ENCODE measurements at regions not wholly inside any gene's neighbourhood (a gene's known extent, or its start where the extent isn't known, plus 50 kb on each side); places are given as distances from the start of the nearest gene placed in this dataset.

DNA sequence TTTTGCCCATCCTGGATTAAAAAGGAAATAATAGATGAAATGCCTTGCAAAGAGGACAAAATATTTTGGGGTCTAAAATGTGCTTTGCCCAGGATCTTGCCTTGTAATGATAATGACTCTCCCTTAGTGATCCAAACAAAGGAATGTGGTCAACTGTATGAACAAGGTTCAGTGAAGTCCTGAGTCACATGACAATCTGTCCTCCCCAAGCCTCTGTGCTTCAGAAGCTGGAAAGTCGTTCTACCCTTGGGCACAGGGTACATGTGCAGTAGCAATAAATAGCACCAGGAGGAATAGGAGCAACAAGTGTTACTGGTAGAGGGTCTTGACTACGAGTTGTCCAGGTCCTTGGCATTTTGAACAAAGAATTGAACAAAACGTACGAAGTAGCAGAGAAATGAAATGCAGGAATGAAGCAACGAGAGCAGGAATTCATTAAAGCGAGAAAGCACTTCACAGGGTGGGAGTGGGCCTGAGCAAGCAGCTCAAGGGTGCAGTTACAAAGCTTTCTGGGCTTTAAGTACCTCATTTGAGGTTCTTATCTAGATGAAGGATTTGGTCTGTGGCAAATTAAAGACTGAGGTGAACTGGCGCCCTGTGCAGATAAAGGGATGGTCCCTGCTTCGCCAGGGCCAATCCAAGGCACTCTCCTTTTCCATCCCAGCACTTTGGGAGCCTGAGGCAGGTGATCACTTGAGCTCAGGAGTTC, 65.8 kb downstream of the RESF1 start:
- intact Hi-C loops (cut with micrococcal nuclease): no loop called here
- Mint-ChIP-seq H3K9me3 (peaks cover 3% of the 10 kb centered on the region), H3K36me3 (ENCODE audit: low read depth) (peaks cover 14% of the 10 kb centered on the region), H3K27ac (no peak overlapping the region), H3K4me3 (no peak overlapping the region), H3K4me1 (peaks cover 30% of the 10 kb centered on the region), H3K27me3 (no peaks in the 10 kb centered on the region)
- POLR2A ChIA-PET: no interaction called here
- TF ChIP-seq, protein P1, sequence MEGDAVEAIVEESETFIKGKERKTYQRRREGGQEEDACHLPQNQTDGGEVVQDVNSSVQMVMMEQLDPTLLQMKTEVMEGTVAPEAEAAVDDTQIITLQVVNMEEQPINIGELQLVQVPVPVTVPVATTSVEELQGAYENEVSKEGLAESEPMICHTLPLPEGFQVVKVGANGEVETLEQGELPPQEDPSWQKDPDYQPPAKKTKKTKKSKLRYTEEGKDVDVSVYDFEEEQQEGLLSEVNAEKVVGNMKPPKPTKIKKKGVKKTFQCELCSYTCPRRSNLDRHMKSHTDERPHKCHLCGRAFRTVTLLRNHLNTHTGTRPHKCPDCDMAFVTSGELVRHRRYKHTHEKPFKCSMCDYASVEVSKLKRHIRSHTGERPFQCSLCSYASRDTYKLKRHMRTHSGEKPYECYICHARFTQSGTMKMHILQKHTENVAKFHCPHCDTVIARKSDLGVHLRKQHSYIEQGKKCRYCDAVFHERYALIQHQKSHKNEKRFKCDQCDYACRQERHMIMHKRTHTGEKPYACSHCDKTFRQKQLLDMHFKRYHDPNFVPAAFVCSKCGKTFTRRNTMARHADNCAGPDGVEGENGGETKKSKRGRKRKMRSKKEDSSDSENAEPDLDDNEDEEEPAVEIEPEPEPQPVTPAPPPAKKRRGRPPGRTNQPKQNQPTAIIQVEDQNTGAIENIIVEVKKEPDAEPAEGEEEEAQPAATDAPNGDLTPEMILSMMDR (IDR thresholded peaks at IDR 0.05): no peak
- DNase-seq: no peak
- CTCF ChIA-PET: no interaction called here
- no peak for ATAC-seq (ENCODE audit: low read depth)

DNA sequence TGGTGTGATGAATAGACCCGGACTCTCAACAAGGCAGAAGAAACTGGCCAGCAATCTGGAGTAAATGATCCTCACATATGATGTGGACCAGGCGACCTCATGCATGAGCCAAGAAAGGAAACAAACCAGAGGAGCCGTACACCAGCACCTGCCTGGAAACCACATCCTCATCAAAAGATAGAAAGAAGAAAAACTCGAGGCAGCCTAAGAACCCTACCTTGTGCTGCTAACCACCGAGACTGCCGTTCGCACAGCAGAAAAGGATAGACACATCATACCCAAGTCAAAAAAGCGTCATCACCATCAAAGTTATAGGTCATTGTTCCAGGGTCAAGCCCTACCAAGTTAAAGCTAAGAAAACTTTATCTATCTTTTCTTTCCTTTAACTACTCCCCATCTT, 66.7 kb downstream of the RESF1 start:
- DNase-seq (no peak), ATAC-seq (ENCODE audit: low read depth) (peak; percentile 34)
- CTCF ChIA-PET: no interaction called here
- Mint-ChIP-seq H3K27ac (peak overlapping the region; percentile 7), H3K4me3 (no peak overlapping the region), H3K4me1 (peaks cover 35% of the 10 kb centered on the region), H3K9me3 (peaks cover 3% of the 10 kb centered on the region), H3K36me3 (ENCODE audit: low read depth) (peaks cover 12% of the 10 kb centered on the region), H3K27me3 (no peaks in the 10 kb centered on the region)
- POLR2A ChIA-PET: interaction anchor here (0.6 to 1.1 kb wide), 2 partner anchors 82 to 373 kb away, joined by 5 read pairs; no protein-coding TSS in a partner anchor
- TF ChIP-seq, protein P1 (IDR thresholded peaks at IDR 0.05): no peak
- intact Hi-C loops (cut with micrococcal nuclease): no loop called here

- Mint-ChIP-seq H3K27ac (peak overlapping the region; percentile 38), H3K36me3 (ENCODE audit: low read depth) (peaks cover 5% of the 10 kb centered on the region), H3K9me3 (peaks cover 3% of the 10 kb centered on the region), H3K4me1 (peaks cover 44% of the 10 kb centered on the region), H3K4me3 (no peak overlapping the region), H3K27me3 (no peaks in the 10 kb centered on the region)
- ChIA-PET POLR2A (interaction anchor here (0.6 to 1.4 kb wide), 8 partner anchors 23 to 624 kb away, joined by 3 to 6 read pairs (median 4); no protein-coding TSS in a partner anchor), CTCF (interaction anchor here (1.0 kb wide), 1 partner anchor 9 kb away, joined by 3 read pairs; no protein-coding TSS in a partner anchor)
- DNase-seq (peak; percentile 15), ATAC-seq (ENCODE audit: low read depth) (peak; percentile 75)
- TF ChIP-seq, protein P1 (IDR thresholded peaks at IDR 0.05): no peak
- intact Hi-C loops (cut with micrococcal nuclease): no loop called here
Observed at GRCh38 chr12:32027684-32028365, 68.6 kb downstream of the RESF1 start.

DNA sequence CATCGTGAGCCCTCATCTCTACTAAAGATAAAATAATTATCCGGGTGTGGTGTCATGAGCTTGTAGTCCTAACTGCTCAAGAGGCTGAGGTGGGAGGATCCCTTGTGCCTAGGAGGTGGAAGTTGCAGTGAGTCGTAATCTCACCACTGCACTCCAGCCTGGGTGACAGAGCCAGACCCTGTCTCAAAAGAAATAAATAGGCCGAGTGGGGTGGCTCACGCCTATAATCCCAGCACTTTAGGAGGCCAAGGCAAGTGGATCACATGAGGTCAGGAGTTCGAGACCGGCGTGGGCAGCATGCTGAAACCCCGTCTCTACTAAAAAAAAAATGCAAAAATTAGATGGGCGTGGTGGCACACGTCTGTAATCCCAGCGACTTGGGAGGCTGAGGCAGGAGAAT, 70.9 kb downstream of the RESF1 start:
- peaks cover 41% of the 10 kb centered on the region for H3K4me1 Mint-ChIP-seq
- ChIA-PET CTCF (no interaction called here), POLR2A (interaction anchor here (0.6 kb wide), 1 partner anchor 221 kb away, joined by 4 read pairs; no protein-coding TSS in a partner anchor)
- ATAC-seq (ENCODE audit: low read depth) (no peak), DNase-seq (no peak)
- TF ChIP-seq, protein P1 (IDR thresholded peaks at IDR 0.05): no peak
- H3K9me3 Mint-ChIP-seq: no peaks in the 10 kb centered on the region
- intact Hi-C loops (cut with micrococcal nuclease): no loop called here
- H3K27ac Mint-ChIP-seq: no peak overlapping the region
- no peaks in the 10 kb centered on the region for H3K36me3 Mint-ChIP-seq (ENCODE audit: low read depth)
- no peak overlapping the region for H3K4me3 Mint-ChIP-seq
- H3K27me3 Mint-ChIP-seq: no peaks in the 10 kb centered on the region

- DNase-seq: no peak
- ATAC-seq (ENCODE audit: low read depth): no peak
- Mint-ChIP-seq H3K4me3 (no peak overlapping the region), H3K27me3 (no peaks in the 10 kb centered on the region), H3K9me3 (no peaks in the 10 kb centered on the region), H3K36me3 (ENCODE audit: low read depth) (no peaks in the 10 kb centered on the region), H3K27ac (peak overlapping the region; percentile 32), H3K4me1 (peaks cover 40% of the 10 kb centered on the region)
- intact Hi-C loops (cut with micrococcal nuclease): no loop called here
- ChIA-PET CTCF (no interaction called here), POLR2A (no interaction called here)
- TF ChIP-seq, protein P1 (IDR thresholded peaks at IDR 0.05): no peak
Observed at GRCh38 chr12:32030676-32031075, 71.5 kb downstream of the RESF1 start.

Measured in activated B cell treated with CpG ODN at 0.5 μM for 24 hours (primary cell).